ENCODE measurements at regions not wholly inside any gene's neighbourhood (a gene's known extent, or its start where the extent isn't known, plus 50 kb on each side); places are given as distances from the start of the nearest gene placed in this dataset.
"Not testable (repeated sequence)": the region's sequence is repeated elsewhere in the genome, so short reads cannot be mapped to it uniquely, and the experiment has no call there.

- Histone ChIP-seq H3K27me3 (ENCODE audit: insufficient read depth, low read length) (peaks cover 5% of the 10 kb centered on the region), H3K36me3 (ENCODE audit: insufficient read depth, low read length) (no peaks in the 10 kb centered on the region), H3K79me2 (ENCODE audit: control insufficient read depth, insufficient read depth, low read length, unreplicated experiment) (no peaks in the 10 kb centered on the region), H3K4me3 (ENCODE audit: low read depth, low read length) (no peak overlapping the region), H3K4me1 (ENCODE audit: control insufficient read depth, insufficient read depth, low read length, unreplicated experiment) (no peaks in the 10 kb centered on the region), H3K27ac (ENCODE audit: low read depth, low read length) (no peak overlapping the region), H2AFZ (ENCODE audit: low read length, unreplicated experiment) (no peak overlapping the region)
Measured at GRCh38 chr1:118479351-118479750, 294.3 kb upstream of the SPAG17 start.

GRCh38 chr1:118473825-118474224, 288.8 kb upstream of the SPAG17 start:
- no peaks in the 10 kb centered on the region for H3K4me1 ChIP-seq (ENCODE audit: control insufficient read depth, insufficient read depth, low read length, unreplicated experiment)
- H2AFZ ChIP-seq (ENCODE audit: low read length, unreplicated experiment), result no peak overlapping the region
- H3K4me3 ChIP-seq (ENCODE audit: low read depth, low read length), result no peak overlapping the region
- no peaks in the 10 kb centered on the region for H3K79me2 ChIP-seq (ENCODE audit: control insufficient read depth, insufficient read depth, low read length, unreplicated experiment)
- no peak overlapping the region for H3K27ac ChIP-seq (ENCODE audit: low read depth, low read length)
- H3K36me3 ChIP-seq (ENCODE audit: insufficient read depth, low read length), result no peaks in the 10 kb centered on the region
- peaks cover 5% of the 10 kb centered on the region; the same call in 1 of the 2 replicates for H3K27me3 ChIP-seq (ENCODE audit: insufficient read depth, low read length)

DNA sequence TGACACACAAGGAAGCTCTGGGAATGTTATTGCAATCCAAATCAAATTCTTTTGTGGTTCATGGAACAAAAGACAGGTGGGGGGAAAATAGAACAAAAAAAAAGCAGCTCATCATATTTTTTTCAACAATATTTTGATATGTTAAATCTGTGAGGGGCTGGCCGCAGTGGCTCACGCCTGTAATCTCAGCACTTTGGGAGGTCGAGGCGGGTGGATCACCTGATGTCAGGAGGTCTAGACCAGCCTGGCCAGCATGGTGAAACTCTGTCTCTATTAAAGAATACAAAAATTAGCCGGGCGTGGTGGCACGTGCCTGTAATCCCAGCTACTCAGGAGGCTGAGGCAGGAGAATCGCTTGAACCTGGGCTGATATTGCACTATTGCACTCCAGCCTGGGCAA, 279.4 kb upstream of the SPAG17 start:
- H3K27ac ChIP-seq (ENCODE audit: low read depth, low read length); H3K79me2 ChIP-seq (ENCODE audit: control insufficient read depth, insufficient read depth, low read length, unreplicated experiment); H3K27me3 ChIP-seq (ENCODE audit: insufficient read depth, low read length); H2AFZ ChIP-seq (ENCODE audit: low read length, unreplicated experiment); H3K36me3 ChIP-seq (ENCODE audit: insufficient read depth, low read length); H3K4me1 ChIP-seq (ENCODE audit: control insufficient read depth, insufficient read depth, low read length, unreplicated experiment); H3K4me3 ChIP-seq (ENCODE audit: low read depth, low read length): not testable (repeated sequence)

GRCh38 chr1:118461154-118461553, 276.1 kb upstream of the SPAG17 start:
- Histone ChIP-seq H3K27me3 (ENCODE audit: insufficient read depth, low read length) (no peaks in the 10 kb centered on the region), H3K79me2 (ENCODE audit: control insufficient read depth, insufficient read depth, low read length, unreplicated experiment) (no peaks in the 10 kb centered on the region), H3K27ac (ENCODE audit: low read depth, low read length) (no peak overlapping the region), H3K4me1 (ENCODE audit: control insufficient read depth, insufficient read depth, low read length, unreplicated experiment) (no peaks in the 10 kb centered on the region), H3K4me3 (ENCODE audit: low read depth, low read length) (no peak overlapping the region), H2AFZ (ENCODE audit: low read length, unreplicated experiment) (no peak overlapping the region), H3K36me3 (ENCODE audit: insufficient read depth, low read length) (no peaks in the 10 kb centered on the region)

GRCh38 chr1:118459871-118460270, 274.8 kb upstream of the SPAG17 start:
- H3K27me3 ChIP-seq (ENCODE audit: insufficient read depth, low read length), result no peaks in the 10 kb centered on the region
- H2AFZ ChIP-seq (ENCODE audit: low read length, unreplicated experiment), result no peak overlapping the region
- H3K4me3 ChIP-seq (ENCODE audit: low read depth, low read length), result no peak overlapping the region
- H3K4me1 ChIP-seq (ENCODE audit: control insufficient read depth, insufficient read depth, low read length, unreplicated experiment), result no peaks in the 10 kb centered on the region
- H3K36me3 ChIP-seq (ENCODE audit: insufficient read depth, low read length), result no peaks in the 10 kb centered on the region
- no peak overlapping the region for H3K27ac ChIP-seq (ENCODE audit: low read depth, low read length)
- no peaks in the 10 kb centered on the region for H3K79me2 ChIP-seq (ENCODE audit: control insufficient read depth, insufficient read depth, low read length, unreplicated experiment)

DNA sequence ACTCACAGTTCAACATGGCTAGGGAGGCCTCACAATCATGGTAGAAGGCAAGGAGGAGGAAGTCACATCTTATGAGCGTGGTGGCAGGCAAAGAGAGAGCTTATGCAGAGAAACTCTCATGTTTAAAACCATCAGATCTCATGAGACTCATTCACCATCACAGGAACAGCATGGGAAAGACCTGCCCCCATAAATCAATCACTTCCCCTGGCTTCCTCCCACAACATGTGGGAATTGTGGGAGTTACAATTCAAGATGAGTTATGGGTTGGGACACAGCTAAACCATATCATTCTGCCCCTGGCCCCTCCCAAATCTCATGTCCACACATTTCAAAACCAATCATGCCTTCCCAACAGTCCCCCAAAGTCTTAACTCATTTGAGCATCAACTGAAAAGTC, 268.8 kb upstream of the SPAG17 start:
- H3K4me3 ChIP-seq (ENCODE audit: low read depth, low read length); H3K79me2 ChIP-seq (ENCODE audit: control insufficient read depth, insufficient read depth, low read length, unreplicated experiment); H2AFZ ChIP-seq (ENCODE audit: low read length, unreplicated experiment); H3K27me3 ChIP-seq (ENCODE audit: insufficient read depth, low read length); H3K27ac ChIP-seq (ENCODE audit: low read depth, low read length); H3K4me1 ChIP-seq (ENCODE audit: control insufficient read depth, insufficient read depth, low read length, unreplicated experiment); H3K36me3 ChIP-seq (ENCODE audit: insufficient read depth, low read length): not testable (repeated sequence)

- no peak overlapping the region for H3K4me3 ChIP-seq (ENCODE audit: low read depth, low read length)
Measured at GRCh38 chr1:118445156-118445555, 260.1 kb upstream of the SPAG17 start.

DNA sequence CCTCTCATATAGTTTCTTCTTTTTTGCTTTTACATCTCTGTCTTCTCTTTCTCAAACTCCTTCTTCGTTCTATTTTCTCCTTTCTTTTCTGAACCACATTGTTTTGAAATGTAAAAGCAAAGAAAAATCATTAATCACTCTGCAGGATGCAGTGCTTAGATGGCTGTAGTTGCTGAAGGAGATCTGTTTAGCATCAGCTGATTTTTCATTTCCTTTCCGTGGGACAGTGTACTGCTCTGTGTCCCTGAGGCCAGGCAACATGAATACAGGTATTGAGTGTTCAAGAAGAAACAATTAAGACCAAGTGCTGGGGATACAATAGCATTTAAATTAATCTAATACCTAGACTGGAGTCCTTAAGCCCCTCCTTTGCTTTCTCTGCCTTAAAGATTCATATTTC, 257.2 kb upstream of the SPAG17 start:
- no peak overlapping the region for H3K4me3 ChIP-seq (ENCODE audit: low read depth, low read length)
- H2AFZ ChIP-seq (ENCODE audit: low read length, unreplicated experiment), result no peak overlapping the region
- no peak overlapping the region for H3K27ac ChIP-seq (ENCODE audit: low read depth, low read length)
- H3K79me2 ChIP-seq (ENCODE audit: control insufficient read depth, insufficient read depth, low read length, unreplicated experiment), result no peaks in the 10 kb centered on the region
- H3K27me3 ChIP-seq (ENCODE audit: insufficient read depth, low read length), result no peaks in the 10 kb centered on the region
- no peaks in the 10 kb centered on the region for H3K36me3 ChIP-seq (ENCODE audit: insufficient read depth, low read length)
- no peaks in the 10 kb centered on the region for H3K4me1 ChIP-seq (ENCODE audit: control insufficient read depth, insufficient read depth, low read length, unreplicated experiment)

More at GRCh38 chr1:118445156-118445555, 260.1 kb upstream of the SPAG17 start:
- Histone ChIP-seq H3K27ac (ENCODE audit: low read depth, low read length) (no peak overlapping the region), H2AFZ (ENCODE audit: low read length, unreplicated experiment) (no peak overlapping the region), H3K27me3 (ENCODE audit: insufficient read depth, low read length) (no peaks in the 10 kb centered on the region), H3K36me3 (ENCODE audit: insufficient read depth, low read length) (no peaks in the 10 kb centered on the region), H3K4me1 (ENCODE audit: control insufficient read depth, insufficient read depth, low read length, unreplicated experiment) (no peaks in the 10 kb centered on the region), H3K79me2 (ENCODE audit: control insufficient read depth, insufficient read depth, low read length, unreplicated experiment) (no peaks in the 10 kb centered on the region)

DNA sequence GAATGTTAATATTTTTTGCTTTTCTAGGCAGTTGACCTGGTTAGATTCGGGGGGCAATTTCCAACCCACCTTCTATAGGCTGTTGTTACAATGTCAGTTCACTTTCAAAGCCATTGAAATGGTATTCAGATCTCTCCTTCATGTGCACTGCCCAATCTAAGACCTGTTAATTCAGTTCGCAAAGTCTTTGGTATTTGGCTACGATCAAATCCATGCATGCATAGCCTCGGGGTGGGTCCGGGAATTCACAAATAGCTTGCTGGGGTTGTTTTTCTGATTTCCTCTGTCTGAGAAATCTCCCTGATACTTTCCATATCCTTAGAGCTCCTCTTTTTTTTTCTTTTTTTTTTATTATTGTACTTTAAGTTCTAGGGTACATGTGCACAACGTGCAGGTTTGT, 252.6 kb upstream of the SPAG17 start:
- Histone ChIP-seq H3K27me3 (ENCODE audit: insufficient read depth, low read length) (no peaks in the 10 kb centered on the region), H3K4me3 (ENCODE audit: low read depth, low read length) (no peak overlapping the region), H2AFZ (ENCODE audit: low read length, unreplicated experiment) (no peak overlapping the region), H3K27ac (ENCODE audit: low read depth, low read length) (no peak overlapping the region), H3K36me3 (ENCODE audit: insufficient read depth, low read length) (no peaks in the 10 kb centered on the region), H3K79me2 (ENCODE audit: control insufficient read depth, insufficient read depth, low read length, unreplicated experiment) (no peaks in the 10 kb centered on the region), H3K4me1 (ENCODE audit: control insufficient read depth, insufficient read depth, low read length, unreplicated experiment) (no peaks in the 10 kb centered on the region)

GRCh38 chr1:118429856-118430255, 244.8 kb upstream of the SPAG17 start:
- no peaks in the 10 kb centered on the region for H3K36me3 ChIP-seq (ENCODE audit: insufficient read depth, low read length)
- no peak overlapping the region for H2AFZ ChIP-seq (ENCODE audit: low read length, unreplicated experiment)
- no peaks in the 10 kb centered on the region for H3K4me1 ChIP-seq (ENCODE audit: control insufficient read depth, insufficient read depth, low read length, unreplicated experiment)
- H3K4me3 ChIP-seq (ENCODE audit: low read depth, low read length), result no peak overlapping the region
- peaks cover 8% of the 10 kb centered on the region; the same call in 1 of the 2 replicates for H3K27me3 ChIP-seq (ENCODE audit: insufficient read depth, low read length)
- no peaks in the 10 kb centered on the region for H3K79me2 ChIP-seq (ENCODE audit: control insufficient read depth, insufficient read depth, low read length, unreplicated experiment)
- H3K27ac ChIP-seq (ENCODE audit: low read depth, low read length), result no peak overlapping the region

DNA sequence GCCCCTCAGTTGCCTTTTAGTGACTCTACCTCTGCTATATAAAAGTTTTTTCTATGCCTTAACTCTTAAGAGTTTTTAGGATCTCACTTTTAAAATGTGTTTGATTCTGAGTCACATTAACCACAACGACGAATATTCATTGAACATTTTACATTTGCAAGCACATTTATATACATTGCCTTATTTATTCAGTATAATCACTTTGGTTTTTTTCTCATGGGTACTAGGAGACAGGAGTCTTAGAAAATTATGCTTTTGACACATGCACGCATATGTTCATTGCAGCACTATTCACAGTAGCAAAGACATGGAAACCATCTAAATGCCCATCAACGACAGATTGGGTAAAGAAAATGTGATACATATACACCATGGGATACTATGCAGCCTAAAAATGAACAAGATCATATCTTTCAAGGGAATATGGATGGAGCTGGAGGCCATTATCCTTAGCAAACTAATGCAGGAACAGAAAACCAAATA, 236.9 kb upstream of the SPAG17 start:
- Histone ChIP-seq H3K27ac (ENCODE audit: low read depth, low read length) (no peak overlapping the region), H3K4me1 (ENCODE audit: control insufficient read depth, insufficient read depth, low read length, unreplicated experiment) (no peaks in the 10 kb centered on the region), H2AFZ (ENCODE audit: low read length, unreplicated experiment) (no peak overlapping the region), H3K79me2 (ENCODE audit: control insufficient read depth, insufficient read depth, low read length, unreplicated experiment) (no peaks in the 10 kb centered on the region), H3K27me3 (ENCODE audit: insufficient read depth, low read length) (no peaks in the 10 kb centered on the region), H3K4me3 (ENCODE audit: low read depth, low read length) (no peak overlapping the region), H3K36me3 (ENCODE audit: insufficient read depth, low read length) (no peaks in the 10 kb centered on the region)

Data from ACC112 (cell line).